T47D (cell line): ENCODE measurements at regions not wholly inside any gene's neighbourhood (a gene's known extent, or its start where the extent isn't known, plus 50 kb on each side); places are given as distances from the start of the nearest gene placed in this dataset.
A peak's percentile ranks its signal among the peaks of the same experiment; 100 is the strongest.
"Not testable (repeated sequence)": the region's sequence is repeated elsewhere in the genome, so short reads cannot be mapped to it uniquely, and the experiment has no call there.

Experiments used
- DNase-seq, 2 experiments: peaks; one replicate each; pipeline versions ENCODE4 v3.0.0 to v3.0.0-alpha.2; 2011 to 2012; ENCODE audit warnings: low read depth in 1 of 2, low spot score in 1 of 2
- JUND ChIP-seq: IDR thresholded peaks from 2 replicates; pipeline ENCODE4 v1.6.1; 2012; ENCODE audit warnings: low read depth
- in situ Hi-C: cut with HindIII; loops from 2 replicates; pipeline ENCODE4 v1.10.0; 2016; ENCODE audit warnings: low sequenced_read_pairs, low pct_unique_long_range_greater_than_20kb

- in situ Hi-C loops: no loop called here
- DNase-seq: no peak
These were observed 205.5 kb upstream of the CENPE start for GRCh38 chr4:103403619-103404018.

GRCh38 chr4:103402198-103402597 lies 204.1 kb upstream of the CENPE start:
- in situ Hi-C loops: no loop called here
- TF ChIP-seq JUND: no peak
- no peak for DNase-seq

More at GRCh38 chr4:103403619-103404018, 205.5 kb upstream of the CENPE start:
- TF ChIP-seq JUND: no peak

- in situ Hi-C loops: no loop called here
- DNase-seq: no peak
- no peak for TF ChIP-seq JUND
These were observed 202.3 kb upstream of the CENPE start for GRCh38 chr4:103400405-103400804.

GRCh38 chr4:103397541-103397940 lies 199.4 kb upstream of the CENPE start:
- in situ Hi-C loops: no loop called here
- no peak for TF ChIP-seq JUND
- DNase-seq: no peak

- DNase-seq, in situ Hi-C loops: not testable (repeated sequence)
These were observed 189.4 kb upstream of the CENPE start for GRCh38 chr4:103387508-103388011.

- in situ Hi-C loops: not testable (repeated sequence)
These were observed 187.4 kb upstream of the CENPE start for GRCh38 chr4:103385565-103385964.

GRCh38 chr4:103375278-103375677 lies 177.1 kb upstream of the CENPE start:
- TF ChIP-seq JUND: no peak
- in situ Hi-C loops: no loop called here

More at GRCh38 chr4:103385565-103385964, 187.4 kb upstream of the CENPE start:
- not testable (repeated sequence) for DNase-seq

GRCh38 chr4:103374758-103375157 lies 176.6 kb upstream of the CENPE start:
- in situ Hi-C loops: no loop called here
- no peak for DNase-seq
- TF ChIP-seq JUND: no peak

More at GRCh38 chr4:103375278-103375677, 177.1 kb upstream of the CENPE start:
- no peak for DNase-seq

- in situ Hi-C loops: no loop called here
- no peak for DNase-seq
- no peak for TF ChIP-seq JUND
These were observed 176.2 kb upstream of the CENPE start for GRCh38 chr4:103374306-103374705.

- no peak for TF ChIP-seq JUND
- in situ Hi-C loops: no loop called here
- no peak for DNase-seq
These were observed 173.9 kb upstream of the CENPE start for GRCh38 chr4:103372002-103372558.

GRCh38 chr4:103370336-103370735 lies 172.2 kb upstream of the CENPE start:
- in situ Hi-C loops: no loop called here
- no peak for DNase-seq
- no peak for TF ChIP-seq JUND

- DNase-seq: peak in 1 of 2 experiments; percentile 36
- no peak for TF ChIP-seq JUND
- in situ Hi-C loops: no loop called here
These were observed 167.1 kb upstream of the CENPE start for GRCh38 chr4:103365285-103365684.

GRCh38 chr4:103364083-103364482 lies 165.9 kb upstream of the CENPE start:
- no peak for TF ChIP-seq JUND
- in situ Hi-C loops: no loop called here
- DNase-seq: peak in 1 of 2 experiments; percentile 20

GRCh38 chr4:103361926-103362325 lies 163.8 kb upstream of the CENPE start:
- DNase-seq: no peak
- TF ChIP-seq JUND: no peak
- in situ Hi-C loops: no loop called here
